ENCODE measurements at regions not wholly inside any gene's neighbourhood (a gene's known extent, or its start where the extent isn't known, plus 50 kb on each side); places are given as distances from the start of the nearest gene placed in this dataset.

DNA sequence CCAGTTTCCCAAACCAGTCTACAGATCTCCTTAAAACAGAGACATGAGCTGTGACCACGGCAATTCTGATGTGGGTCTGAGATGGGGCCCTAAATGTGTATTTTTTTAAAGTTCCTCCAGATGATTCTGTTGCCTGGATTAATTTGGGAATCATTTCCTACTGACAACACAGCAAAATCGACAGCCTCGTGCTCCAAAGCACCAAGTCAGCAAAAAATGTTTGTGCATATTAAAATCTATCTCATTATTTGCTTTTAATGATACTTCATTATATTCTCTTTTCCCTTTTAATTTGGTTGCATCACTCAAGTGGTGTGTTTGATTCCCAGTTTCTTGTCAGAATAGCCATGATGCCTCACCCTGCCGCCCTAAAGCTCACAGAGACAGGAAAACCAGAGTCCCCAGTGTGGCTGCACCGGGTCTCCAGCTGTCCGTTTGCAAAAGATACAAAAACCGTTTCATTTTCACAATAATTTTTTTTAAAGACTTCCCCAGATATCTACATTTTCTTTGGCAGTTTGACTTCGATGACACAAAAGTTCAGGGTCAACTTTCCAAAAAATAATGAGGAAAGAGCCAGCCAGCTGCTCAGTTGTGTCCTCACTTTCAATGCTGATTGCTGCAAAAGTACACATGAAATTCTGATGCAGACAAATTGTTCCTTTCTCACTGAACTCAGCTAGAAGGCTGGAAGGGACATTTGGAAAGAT lies 443.2 kb upstream of the ID2 start:
- no peaks in the 10 kb centered on the region for H3F3A ChIP-seq (ENCODE audit: insufficient read depth, low read length, poor library complexity, severe bottlenecking)
- no peak for TF ChIP-seq POLR2AphosphoS5 (IDR thresholded peaks at IDR 0.05)
- TF ChIP-seq MXI1 (conservative IDR thresholded peaks at IDR 0.05; ENCODE audit: poor library complexity, severe bottlenecking), result no peak
- TF ChIP-seq EZH2 (IDR thresholded peaks at IDR 0.05; ENCODE audit: borderline replicate concordance, insufficient read depth, low read length, poor library complexity, severe bottlenecking), result no peak
- TF ChIP-seq, protein P1, sequence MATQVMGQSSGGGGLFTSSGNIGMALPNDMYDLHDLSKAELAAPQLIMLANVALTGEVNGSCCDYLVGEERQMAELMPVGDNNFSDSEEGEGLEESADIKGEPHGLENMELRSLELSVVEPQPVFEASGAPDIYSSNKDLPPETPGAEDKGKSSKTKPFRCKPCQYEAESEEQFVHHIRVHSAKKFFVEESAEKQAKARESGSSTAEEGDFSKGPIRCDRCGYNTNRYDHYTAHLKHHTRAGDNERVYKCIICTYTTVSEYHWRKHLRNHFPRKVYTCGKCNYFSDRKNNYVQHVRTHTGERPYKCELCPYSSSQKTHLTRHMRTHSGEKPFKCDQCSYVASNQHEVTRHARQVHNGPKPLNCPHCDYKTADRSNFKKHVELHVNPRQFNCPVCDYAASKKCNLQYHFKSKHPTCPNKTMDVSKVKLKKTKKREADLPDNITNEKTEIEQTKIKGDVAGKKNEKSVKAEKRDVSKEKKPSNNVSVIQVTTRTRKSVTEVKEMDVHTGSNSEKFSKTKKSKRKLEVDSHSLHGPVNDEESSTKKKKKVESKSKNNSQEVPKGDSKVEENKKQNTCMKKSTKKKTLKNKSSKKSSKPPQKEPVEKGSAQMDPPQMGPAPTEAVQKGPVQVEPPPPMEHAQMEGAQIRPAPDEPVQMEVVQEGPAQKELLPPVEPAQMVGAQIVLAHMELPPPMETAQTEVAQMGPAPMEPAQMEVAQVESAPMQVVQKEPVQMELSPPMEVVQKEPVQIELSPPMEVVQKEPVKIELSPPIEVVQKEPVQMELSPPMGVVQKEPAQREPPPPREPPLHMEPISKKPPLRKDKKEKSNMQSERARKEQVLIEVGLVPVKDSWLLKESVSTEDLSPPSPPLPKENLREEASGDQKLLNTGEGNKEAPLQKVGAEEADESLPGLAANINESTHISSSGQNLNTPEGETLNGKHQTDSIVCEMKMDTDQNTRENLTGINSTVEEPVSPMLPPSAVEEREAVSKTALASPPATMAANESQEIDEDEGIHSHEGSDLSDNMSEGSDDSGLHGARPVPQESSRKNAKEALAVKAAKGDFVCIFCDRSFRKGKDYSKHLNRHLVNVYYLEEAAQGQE (IDR thresholded peaks at IDR 0.05; ENCODE audit: borderline replicate concordance), result no peak
- H4K20me1 ChIP-seq (ENCODE audit: insufficient read depth), result no peaks in the 10 kb centered on the region
- no peak overlapping the region for H3K9ac ChIP-seq (ENCODE audit: low read length)
- H3K27ac ChIP-seq (ENCODE audit: low read length), result no peak overlapping the region
- H3K4me3 ChIP-seq (ENCODE audit: low read length), result no peak overlapping the region
- H3K9me3 ChIP-seq (ENCODE audit: low read length), result peaks cover 4% of the 10 kb centered on the region
- H3K9me2 ChIP-seq (ENCODE audit: insufficient read depth, low read length), result no peaks in the 10 kb centered on the region
- no peak overlapping the region for H3K4me2 ChIP-seq (ENCODE audit: low read length)
- H3K79me2 ChIP-seq (replicated peaks; ENCODE audit: insufficient read depth, low read length), result no peaks in the 10 kb centered on the region
- H3K27me3 ChIP-seq (ENCODE audit: insufficient read depth, low read depth, low read length), result no peaks in the 10 kb centered on the region
- no peak overlapping the region for H2AFZ ChIP-seq (ENCODE audit: low read depth, low read length)
- H3K36me3 ChIP-seq (ENCODE audit: insufficient read depth, low read length), result no peaks in the 10 kb centered on the region

DNA sequence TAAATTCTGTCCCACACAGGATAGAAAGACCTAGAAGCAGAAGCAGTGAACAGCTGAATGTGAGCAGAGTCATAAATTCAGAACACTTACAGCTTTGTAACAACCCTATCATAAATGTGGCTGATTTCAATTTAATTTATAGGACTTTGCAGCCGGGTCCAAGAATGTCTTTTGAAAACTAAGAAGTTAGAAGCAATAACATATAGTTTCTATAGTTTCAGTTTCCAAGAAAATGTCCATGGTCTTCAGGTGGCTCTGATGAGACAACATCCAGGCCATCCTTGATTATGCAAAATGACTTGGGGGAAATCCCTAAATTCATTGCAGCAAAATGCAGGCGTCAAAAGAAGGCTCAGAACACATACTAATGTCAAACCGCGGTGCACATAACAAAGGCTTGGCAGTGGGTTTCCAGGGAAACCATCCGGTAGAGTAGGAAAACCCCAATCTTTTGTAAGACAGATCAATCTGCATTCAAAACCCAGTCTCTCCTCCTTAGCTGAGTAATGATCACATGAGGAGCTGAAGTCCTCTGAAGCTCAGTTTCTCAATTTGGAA lies 442.2 kb upstream of the ID2 start:
- no peaks in the 10 kb centered on the region for H4K20me1 ChIP-seq (ENCODE audit: insufficient read depth)
- no peaks in the 10 kb centered on the region for H3K9me2 ChIP-seq (ENCODE audit: insufficient read depth, low read length)
- H3K36me3 ChIP-seq (ENCODE audit: insufficient read depth, low read length), result no peaks in the 10 kb centered on the region
- TF ChIP-seq, protein P2, sequence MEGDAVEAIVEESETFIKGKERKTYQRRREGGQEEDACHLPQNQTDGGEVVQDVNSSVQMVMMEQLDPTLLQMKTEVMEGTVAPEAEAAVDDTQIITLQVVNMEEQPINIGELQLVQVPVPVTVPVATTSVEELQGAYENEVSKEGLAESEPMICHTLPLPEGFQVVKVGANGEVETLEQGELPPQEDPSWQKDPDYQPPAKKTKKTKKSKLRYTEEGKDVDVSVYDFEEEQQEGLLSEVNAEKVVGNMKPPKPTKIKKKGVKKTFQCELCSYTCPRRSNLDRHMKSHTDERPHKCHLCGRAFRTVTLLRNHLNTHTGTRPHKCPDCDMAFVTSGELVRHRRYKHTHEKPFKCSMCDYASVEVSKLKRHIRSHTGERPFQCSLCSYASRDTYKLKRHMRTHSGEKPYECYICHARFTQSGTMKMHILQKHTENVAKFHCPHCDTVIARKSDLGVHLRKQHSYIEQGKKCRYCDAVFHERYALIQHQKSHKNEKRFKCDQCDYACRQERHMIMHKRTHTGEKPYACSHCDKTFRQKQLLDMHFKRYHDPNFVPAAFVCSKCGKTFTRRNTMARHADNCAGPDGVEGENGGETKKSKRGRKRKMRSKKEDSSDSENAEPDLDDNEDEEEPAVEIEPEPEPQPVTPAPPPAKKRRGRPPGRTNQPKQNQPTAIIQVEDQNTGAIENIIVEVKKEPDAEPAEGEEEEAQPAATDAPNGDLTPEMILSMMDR (IDR thresholded peaks at IDR 0.05; ENCODE audit: poor library complexity, severe bottlenecking), result no peak
- TF ChIP-seq EZH2 (IDR thresholded peaks at IDR 0.05; ENCODE audit: borderline replicate concordance, insufficient read depth, low read length, poor library complexity, severe bottlenecking) (no peak), POLR2AphosphoS5 (IDR thresholded peaks at IDR 0.05) (no peak), MXI1 (conservative IDR thresholded peaks at IDR 0.05; ENCODE audit: poor library complexity, severe bottlenecking) (no peak), TAF1 (IDR thresholded peaks at IDR 0.05; ENCODE audit: low read depth) (no peak), RAD21 (conservative IDR thresholded peaks at IDR 0.05) (no peak), SMC3 (conservative IDR thresholded peaks at IDR 0.05; ENCODE audit: poor library complexity) (no peak), EP300 (conservative IDR thresholded peaks at IDR 0.05; ENCODE audit: poor library complexity, severe bottlenecking) (no peak)
- TF ChIP-seq, protein P1 (IDR thresholded peaks at IDR 0.05; ENCODE audit: borderline replicate concordance), result no peak
- no peaks in the 10 kb centered on the region for H3K27me3 ChIP-seq (ENCODE audit: insufficient read depth, low read depth, low read length)
- H3K4me3 ChIP-seq (ENCODE audit: low read length), result no peak overlapping the region
- no peaks in the 10 kb centered on the region for H3F3A ChIP-seq (ENCODE audit: insufficient read depth, low read length, poor library complexity, severe bottlenecking)
- H3K79me2 ChIP-seq (replicated peaks; ENCODE audit: insufficient read depth, low read length), result no peaks in the 10 kb centered on the region
- H3K4me2 ChIP-seq (ENCODE audit: low read length), result no peak overlapping the region
- H2AFZ ChIP-seq (ENCODE audit: low read depth, low read length), result no peak overlapping the region
- H3K9ac ChIP-seq (ENCODE audit: low read length), result no peak overlapping the region
- no peak overlapping the region for H3K27ac ChIP-seq (ENCODE audit: low read length)
- peaks cover 10% of the 10 kb centered on the region for H3K9me3 ChIP-seq (ENCODE audit: low read length)

Data from neural cell (in vitro differentiated cells).